Upper lobe of left lung (tissue), 6 donors: ENCODE measurements at regions not wholly inside any gene's neighbourhood (a gene's known extent, or its start where the extent isn't known, plus 50 kb on each side); places are given as distances from the start of the nearest gene placed in this dataset.
"Not testable (repeated sequence)": the region's sequence is repeated elsewhere in the genome, so short reads cannot be mapped to it uniquely, and the experiment has no call there.

Experiments used
- ATAC-seq, 2 donors: fragments of 200-7000 bp; cut with Tn5 transposase; one replicate each; pipeline ENCODE4 v1.9.1; 2022; ENCODE audit warnings: mild to moderate bottlenecking in 2 of 2, moderate library complexity in 2 of 2; ENCODE audit not compliant: low FRiP score in 2 of 2
- DNase-seq, 2 donors: peaks; one replicate each; pipeline ENCODE4 v3.0.0-alpha.2; 2019 to 2020
- H3K27ac ChIP-seq, 4 donors: fragments of 200-600 bp; sonication (generic); one replicate each; pipeline ENCODE4 v1.5.1; 2016 to 2019
- H3K27me3 ChIP-seq, 4 donors: fragments of 200-600 bp; sonication (generic); one replicate each; pipeline ENCODE4 v1.5.1; 2017 to 2019
- H3K36me3 ChIP-seq, 4 donors: fragments of 200-600 bp; sonication (generic); one replicate each; pipeline ENCODE4 v1.5.1; 2016 to 2019
- H3K4me1 ChIP-seq, 4 donors: fragments of 200-600 bp; sonication (generic); one replicate each; pipeline ENCODE4 v1.5.1; 2018 to 2019
- H3K4me3 ChIP-seq, 4 donors: fragments of 200-600 bp; sonication (generic); one replicate each; pipeline ENCODE4 v1.5.1; 2017 to 2019; ENCODE audit warnings: mild to moderate bottlenecking in 2 of 4, moderate library complexity in 1 of 4
- H3K9me3 ChIP-seq, 4 donors: fragments of 200-600 bp; sonication (generic); one replicate each; pipeline ENCODE4 v1.5.1; 2018 to 2019
- EP300 ChIP-seq, 4 donors: sonication (generic); formaldehyde crosslinking; IDR thresholded peaks; one replicate each; pipeline ENCODE4 v1.5.1; 2017; ENCODE audit warnings: antibody characterized with exemption in 4 of 4, control low read depth in 2 of 4
- POLR2A ChIP-seq, 4 donors: fragments of 450-650 bp; IDR thresholded peaks; one replicate each; pipeline ENCODE4 v1.5.1; 2016 to 2017; ENCODE audit warnings: antibody characterized with exemption in 4 of 4, mild to moderate bottlenecking in 2 of 4
- POLR2AphosphoS5 ChIP-seq, 2 donors: sonication (generic); formaldehyde crosslinking; IDR thresholded peaks; one replicate each; pipeline ENCODE4 v1.5.1; 2017; ENCODE audit warnings: antibody characterized with exemption in 2 of 2
- WGBS, 2 donors: methylation state at CpG; one replicate each; pipeline ENCODE4 v1.1.5; 2017 to 2018; 5-methylcytosine and 5-hydroxymethylcytosine counted together
- TF ChIP-seq, protein P1 (sequence below), 6 experiments: fragments of 450-650 bp in 4 of 6; fragments of 200-600 bp in 2 of 6; sonication (generic) in 2 of 6; IDR thresholded peaks; one replicate each; pipeline ENCODE4 v1.5.1; 2016 to 2019; ENCODE audit warnings: antibody characterized with exemption in 6 of 6
- donor health status: DM: no; HTN: no; CAD: no; lungs with moderate emphysema.
- donor health status: DM: no; HTN: yes; CAD: no; lungs with severe emphysema.

DNA sequence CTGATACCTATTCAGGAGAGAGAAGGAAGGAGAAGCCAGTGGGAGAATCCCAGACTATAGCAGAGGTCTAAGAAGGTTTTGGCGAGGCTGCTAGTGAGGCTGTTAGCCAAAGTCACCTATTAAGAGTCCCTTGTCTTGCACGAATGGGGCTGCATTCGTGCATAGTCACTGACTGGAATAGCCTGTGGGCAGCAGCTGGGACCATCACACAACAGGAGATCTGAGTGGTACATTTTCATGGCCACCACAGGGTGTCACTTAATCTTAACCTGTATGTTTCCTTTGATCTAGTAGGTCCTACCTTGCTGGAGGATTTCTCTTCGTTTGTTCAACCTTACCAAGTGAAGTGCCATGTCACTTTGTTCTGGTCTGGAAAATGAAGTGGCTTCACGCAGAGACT, 319.9 kb downstream of the BMPER start:
- WGBS, 2 donors = 78 to 81% methylated on average over 4 to 5 of the region's 5 CpGs

DNA sequence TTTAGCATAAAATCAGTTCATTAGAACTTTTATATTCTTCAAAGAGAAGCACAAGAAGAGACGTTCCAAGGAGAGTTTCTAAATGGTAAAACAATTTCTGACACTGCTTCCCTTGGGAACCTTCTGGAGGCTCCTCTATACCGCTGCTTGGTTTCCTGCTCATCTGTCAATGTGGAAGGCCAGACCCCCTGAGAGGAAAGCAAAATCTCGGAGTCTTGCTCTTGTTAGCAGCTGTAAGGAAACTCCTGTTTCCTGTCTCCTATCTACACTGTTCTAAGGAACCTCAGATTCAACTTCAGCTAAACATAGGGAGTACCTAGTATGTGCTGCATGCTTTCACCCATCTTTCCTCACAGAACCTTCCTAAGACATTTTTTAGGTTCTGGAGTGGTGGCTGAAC, 322.2 kb downstream of the BMPER start:
- DNase-seq = no peak
- no peaks in the 10 kb centered on the region for H3K27me3 ChIP-seq
- no peaks in the 10 kb centered on the region for H3K4me1 ChIP-seq
- H3K9me3 ChIP-seq = no peaks in the 10 kb centered on the region
- TF ChIP-seq, protein P1, sequence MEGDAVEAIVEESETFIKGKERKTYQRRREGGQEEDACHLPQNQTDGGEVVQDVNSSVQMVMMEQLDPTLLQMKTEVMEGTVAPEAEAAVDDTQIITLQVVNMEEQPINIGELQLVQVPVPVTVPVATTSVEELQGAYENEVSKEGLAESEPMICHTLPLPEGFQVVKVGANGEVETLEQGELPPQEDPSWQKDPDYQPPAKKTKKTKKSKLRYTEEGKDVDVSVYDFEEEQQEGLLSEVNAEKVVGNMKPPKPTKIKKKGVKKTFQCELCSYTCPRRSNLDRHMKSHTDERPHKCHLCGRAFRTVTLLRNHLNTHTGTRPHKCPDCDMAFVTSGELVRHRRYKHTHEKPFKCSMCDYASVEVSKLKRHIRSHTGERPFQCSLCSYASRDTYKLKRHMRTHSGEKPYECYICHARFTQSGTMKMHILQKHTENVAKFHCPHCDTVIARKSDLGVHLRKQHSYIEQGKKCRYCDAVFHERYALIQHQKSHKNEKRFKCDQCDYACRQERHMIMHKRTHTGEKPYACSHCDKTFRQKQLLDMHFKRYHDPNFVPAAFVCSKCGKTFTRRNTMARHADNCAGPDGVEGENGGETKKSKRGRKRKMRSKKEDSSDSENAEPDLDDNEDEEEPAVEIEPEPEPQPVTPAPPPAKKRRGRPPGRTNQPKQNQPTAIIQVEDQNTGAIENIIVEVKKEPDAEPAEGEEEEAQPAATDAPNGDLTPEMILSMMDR (IDR thresholded peaks at IDR 0.05) = no peak
- TF ChIP-seq POLR2AphosphoS5 (IDR thresholded peaks at IDR 0.05) (no peak), POLR2A (IDR thresholded peaks at IDR 0.05) (no peak), EP300 (IDR thresholded peaks at IDR 0.05) (no peak)
- no peak overlapping the region for H3K27ac ChIP-seq
- no peaks in the 10 kb centered on the region for H3K36me3 ChIP-seq
- WGBS, 2 donors = 25 to 38% methylated on average over 3 of the region's 3 CpGs
- H3K4me3 ChIP-seq = no peak overlapping the region
- ATAC-seq = no peak

More for the DNA sequence above, 319.9 kb downstream of the BMPER start:
- DNase-seq (no peak), ATAC-seq (no peak)
- H3K9me3 ChIP-seq = no peaks in the 10 kb centered on the region
- no peaks in the 10 kb centered on the region for H3K4me1 ChIP-seq
- TF ChIP-seq POLR2A (IDR thresholded peaks at IDR 0.05) (no peak), EP300 (IDR thresholded peaks at IDR 0.05) (no peak), POLR2AphosphoS5 (IDR thresholded peaks at IDR 0.05) (no peak)
- TF ChIP-seq, protein P1 (IDR thresholded peaks at IDR 0.05) = no peak
- H3K27me3 ChIP-seq = no peaks in the 10 kb centered on the region
- no peak overlapping the region for H3K4me3 ChIP-seq
- no peaks in the 10 kb centered on the region for H3K36me3 ChIP-seq
- no peak overlapping the region for H3K27ac ChIP-seq

DNA sequence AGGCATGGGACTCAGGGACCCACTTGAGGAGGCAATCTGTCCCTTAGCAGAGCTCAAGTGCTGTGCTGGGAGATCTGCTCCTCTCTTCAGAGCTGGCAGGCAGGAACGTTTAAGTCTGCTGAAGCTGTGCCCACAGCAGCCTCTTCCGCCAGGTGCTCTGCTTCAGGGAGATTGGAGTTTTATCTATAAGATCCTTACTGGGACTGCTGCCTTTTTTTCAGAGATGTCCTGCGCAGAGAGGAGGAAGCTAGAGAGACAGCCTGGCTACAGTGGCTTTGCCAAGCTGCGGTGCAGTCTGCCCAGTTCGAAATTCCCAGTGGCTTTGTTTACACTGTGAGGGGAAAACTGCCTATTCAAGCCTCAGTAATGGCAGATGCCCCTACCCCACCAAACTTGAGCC, 329.8 kb downstream of the BMPER start:
- H3K36me3 ChIP-seq, H3K27ac ChIP-seq, ATAC-seq, H3K4me3 ChIP-seq, H3K4me1 ChIP-seq, H3K27me3 ChIP-seq, H3K9me3 ChIP-seq, DNase-seq: not testable (repeated sequence)
- WGBS, 2 donors = 84 to 90% methylated on average over 2 to 5 of the region's 5 CpGs

DNA sequence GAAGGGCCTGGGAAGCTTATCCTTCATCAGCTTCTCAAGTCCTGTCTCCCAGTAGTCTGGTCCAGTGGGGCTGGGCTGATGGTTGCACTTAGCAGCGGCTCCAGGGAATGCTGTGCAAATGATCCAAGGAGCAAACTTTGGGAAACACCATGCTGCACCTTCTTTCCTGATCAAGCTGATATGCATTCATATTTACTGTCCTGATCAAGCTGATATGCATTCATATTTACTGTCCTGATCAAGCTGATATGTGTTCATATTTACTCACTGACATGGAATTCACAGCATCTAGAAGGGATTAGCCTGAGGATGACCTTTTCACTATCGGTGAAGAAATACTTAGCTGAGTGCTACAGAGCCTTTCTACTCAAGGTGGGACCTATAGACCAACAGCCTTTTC, 330.7 kb downstream of the BMPER start:
- H3K36me3 ChIP-seq = no peaks in the 10 kb centered on the region
- 86 to 89% methylated on average over 2 of the region's 2 CpGs for WGBS, 2 donors
- no peaks in the 10 kb centered on the region for H3K27me3 ChIP-seq
- no peak overlapping the region for H3K4me3 ChIP-seq
- ATAC-seq (no peak), DNase-seq (no peak)
- no peaks in the 10 kb centered on the region for H3K4me1 ChIP-seq
- H3K27ac ChIP-seq = no peak overlapping the region
- TF ChIP-seq POLR2A (IDR thresholded peaks at IDR 0.05) (no peak), EP300 (IDR thresholded peaks at IDR 0.05) (no peak), POLR2AphosphoS5 (IDR thresholded peaks at IDR 0.05) (no peak)
- TF ChIP-seq, protein P1 (IDR thresholded peaks at IDR 0.05) = no peak
- H3K9me3 ChIP-seq = no peaks in the 10 kb centered on the region

DNA sequence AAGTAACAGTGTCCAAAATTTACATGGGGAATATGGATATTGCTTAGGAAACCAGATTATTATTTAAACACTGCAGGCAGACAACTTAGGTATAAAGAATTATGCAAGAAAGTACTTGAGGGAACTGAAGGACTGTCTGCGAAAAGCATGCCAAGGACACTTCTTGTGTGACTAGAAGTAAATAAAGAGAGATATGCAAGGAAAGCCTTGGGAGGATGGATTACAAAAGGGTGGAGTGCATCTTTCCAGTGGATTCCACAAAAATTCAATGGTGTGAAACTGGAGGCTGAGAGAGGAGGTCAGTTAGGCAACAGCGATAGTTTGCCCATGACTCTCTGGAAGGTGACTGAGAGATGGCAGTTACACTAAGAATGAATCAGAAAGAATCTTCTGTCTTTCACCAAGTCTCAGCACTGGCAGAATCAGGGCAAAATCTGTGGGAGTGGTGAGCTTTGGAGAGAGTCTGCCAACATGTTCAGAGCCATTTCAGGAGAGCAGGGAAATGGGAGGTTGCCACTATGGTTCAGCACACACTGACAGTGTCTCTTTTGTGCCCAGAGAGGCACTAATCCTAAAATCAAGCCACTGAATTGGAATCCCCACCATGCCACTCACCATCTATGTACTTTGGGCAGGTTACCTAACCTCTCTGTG, 331.6 kb downstream of the BMPER start:
- ATAC-seq (no peak), DNase-seq (no peak)
- Histone ChIP-seq H3K27me3 (no peaks in the 10 kb centered on the region), H3K36me3 (no peaks in the 10 kb centered on the region), H3K4me1 (no peaks in the 10 kb centered on the region), H3K4me3 (no peak overlapping the region), H3K27ac (no peak overlapping the region), H3K9me3 (no peaks in the 10 kb centered on the region)
- WGBS, 2 donors = 80 to 83% methylated on average over 2 of the region's 2 CpGs
- TF ChIP-seq POLR2AphosphoS5 (IDR thresholded peaks at IDR 0.05) (no peak), POLR2A (IDR thresholded peaks at IDR 0.05) (no peak), EP300 (IDR thresholded peaks at IDR 0.05) (no peak)
- TF ChIP-seq, protein P1 (IDR thresholded peaks at IDR 0.05) = no peak
